Transverse colon (tissue), 4 donors: ENCODE measurements at regions not wholly inside any gene's neighbourhood (a gene's known extent, or its start where the extent isn't known, plus 50 kb on each side); places are given as distances from the start of the nearest gene placed in this dataset.

Experiments
- DNase-seq: peaks from one replicate; pipeline ENCODE4 v3.0.0-alpha.2; 2019
- H3K27ac ChIP-seq, 4 donors: fragments of 200-600 bp; sonication (generic); 2 replicates each; pipeline ENCODE4 v1.5.1; 2016 to 2018; ENCODE audit warnings: inconsistent platforms in 4 of 4
- H3K27me3 ChIP-seq: fragments of 200-600 bp; sonication (generic); 2 replicates; pipeline ENCODE4 v1.5.1; 2017; ENCODE audit warnings: inconsistent platforms
- H3K36me3 ChIP-seq, 4 donors: fragments of 200-600 bp; sonication (generic); 2 replicates each; pipeline ENCODE4 v1.5.1; 2017 to 2019; ENCODE audit warnings: inconsistent platforms in 4 of 4
- H3K4me1 ChIP-seq, 4 donors: fragments of 200-600 bp; sonication (generic); 2 replicates each; pipeline ENCODE4 v1.5.1; 2017 to 2020; ENCODE audit warnings: inconsistent platforms in 4 of 4
- H3K4me3 ChIP-seq, 4 donors: fragments of 200-600 bp; sonication (generic); 1 replicate in 1 of 4; 2 replicates in 3 of 4; pipeline versions ENCODE4 v1.5.1 to v1.6.1; 2017 to 2019; ENCODE audit warnings: inconsistent platforms in 4 of 4
- H3K9me3 ChIP-seq, 2 donors: fragments of 200-600 bp; sonication (generic); 2 replicates each; pipeline ENCODE4 v1.5.1; 2017 to 2019; ENCODE audit warnings: inconsistent platforms in 2 of 2
- EP300 ChIP-seq: sonication (generic); formaldehyde crosslinking; IDR thresholded peaks from one replicate; pipeline ENCODE4 v1.6.1; 2017; ENCODE audit warnings: antibody characterized with exemption, low read depth
- POLR2A ChIP-seq: fragments of 450-650 bp; IDR thresholded peaks from one replicate; pipeline ENCODE4 v1.6.1; 2016; ENCODE audit warnings: antibody characterized with exemption, mild to moderate bottlenecking, moderate library complexity
- POLR2AphosphoS5 ChIP-seq, 3 donors: sonication (generic); formaldehyde crosslinking; IDR thresholded peaks; one replicate each; pipeline ENCODE4 v1.6.1; 2016; ENCODE audit warnings: antibody characterized with exemption in 3 of 3
- WGBS, 2 donors: methylation state at CpG; one replicate each; pipeline ENCODE4 v1.1.5; 2018; ENCODE audit warnings: low coverage in 1 of 2; 5-methylcytosine and 5-hydroxymethylcytosine counted together
- in situ Hi-C, 4 donors: fragments of 200-750 bp; cut with MboI; loops; one replicate each; pipeline versions ENCODE4 v1.15.0 to v1.15.1; 2017; ENCODE audit warnings: low sequenced_read_pairs in 3 of 4, low pct_ligation_motif_present in 1 of 4, low pct_unique_long_range_greater_than_20kb in 1 of 4
- intact Hi-C: fragments of 100-400 bp; cut with DNase I; formaldehyde crosslinking; loops from one replicate; pipeline ENCODE4 v1.15.1; 2023; ENCODE audit warnings: low total_unique reads
- TF ChIP-seq, protein P1 (sequence below), 5 experiments: fragments of 200-600 bp in 3 of 5; fragments of 450-650 bp in 2 of 5; sonication (generic) in 3 of 5; IDR thresholded peaks; 1 replicate in 2 of 5; 2 replicates in 3 of 5; pipeline ENCODE4 v1.5.1; 2016 to 2017; ENCODE audit warnings: antibody characterized with exemption in 5 of 5, inconsistent platforms in 3 of 5, mild to moderate bottlenecking in 2 of 5, moderate library complexity in 1 of 5

DNA sequence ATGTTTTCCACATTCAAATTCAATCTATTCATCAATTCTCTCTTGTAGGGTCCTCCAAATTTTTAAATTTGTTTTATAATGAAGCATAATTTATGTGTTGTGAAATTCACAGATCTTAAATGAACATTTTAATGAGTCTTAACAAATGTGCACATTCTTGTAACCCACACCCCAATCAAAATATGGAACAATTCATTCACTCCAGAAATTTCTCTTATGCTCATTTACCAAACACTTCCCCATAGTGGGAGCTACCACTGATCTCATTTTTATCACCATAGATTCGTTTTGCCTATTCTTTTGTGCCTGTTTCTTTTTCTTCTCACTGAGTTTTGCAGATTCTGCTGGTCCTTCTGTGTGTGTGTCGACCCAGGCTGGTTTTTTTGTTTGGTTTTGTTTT is 664.1 kb downstream of the EFNB2 start:
- intact Hi-C loops: loop anchor here (5.0 kb wide), 1 partner anchor 1419 kb away; no protein-coding TSS in a partner anchor
- DNase-seq: no peak
- Histone ChIP-seq H3K36me3 (no peaks in the 10 kb centered on the region), H3K4me3 (no peak overlapping the region), H3K27me3 (no peaks in the 10 kb centered on the region), H3K9me3 (no peaks in the 10 kb centered on the region), H3K4me1 (no peaks in the 10 kb centered on the region), H3K27ac (no peak overlapping the region)
- in situ Hi-C loops: no loop called here
- 67% methylated on average over 2 of the region's 2 CpGs for WGBS, 2 donors
- no peak for TF ChIP-seq POLR2AphosphoS5 (IDR thresholded peaks at IDR 0.05)
- no peak for TF ChIP-seq POLR2A
- TF ChIP-seq, protein P1, sequence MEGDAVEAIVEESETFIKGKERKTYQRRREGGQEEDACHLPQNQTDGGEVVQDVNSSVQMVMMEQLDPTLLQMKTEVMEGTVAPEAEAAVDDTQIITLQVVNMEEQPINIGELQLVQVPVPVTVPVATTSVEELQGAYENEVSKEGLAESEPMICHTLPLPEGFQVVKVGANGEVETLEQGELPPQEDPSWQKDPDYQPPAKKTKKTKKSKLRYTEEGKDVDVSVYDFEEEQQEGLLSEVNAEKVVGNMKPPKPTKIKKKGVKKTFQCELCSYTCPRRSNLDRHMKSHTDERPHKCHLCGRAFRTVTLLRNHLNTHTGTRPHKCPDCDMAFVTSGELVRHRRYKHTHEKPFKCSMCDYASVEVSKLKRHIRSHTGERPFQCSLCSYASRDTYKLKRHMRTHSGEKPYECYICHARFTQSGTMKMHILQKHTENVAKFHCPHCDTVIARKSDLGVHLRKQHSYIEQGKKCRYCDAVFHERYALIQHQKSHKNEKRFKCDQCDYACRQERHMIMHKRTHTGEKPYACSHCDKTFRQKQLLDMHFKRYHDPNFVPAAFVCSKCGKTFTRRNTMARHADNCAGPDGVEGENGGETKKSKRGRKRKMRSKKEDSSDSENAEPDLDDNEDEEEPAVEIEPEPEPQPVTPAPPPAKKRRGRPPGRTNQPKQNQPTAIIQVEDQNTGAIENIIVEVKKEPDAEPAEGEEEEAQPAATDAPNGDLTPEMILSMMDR (IDR thresholded peaks at IDR 0.05): no peak
- no peak for TF ChIP-seq EP300

DNA sequence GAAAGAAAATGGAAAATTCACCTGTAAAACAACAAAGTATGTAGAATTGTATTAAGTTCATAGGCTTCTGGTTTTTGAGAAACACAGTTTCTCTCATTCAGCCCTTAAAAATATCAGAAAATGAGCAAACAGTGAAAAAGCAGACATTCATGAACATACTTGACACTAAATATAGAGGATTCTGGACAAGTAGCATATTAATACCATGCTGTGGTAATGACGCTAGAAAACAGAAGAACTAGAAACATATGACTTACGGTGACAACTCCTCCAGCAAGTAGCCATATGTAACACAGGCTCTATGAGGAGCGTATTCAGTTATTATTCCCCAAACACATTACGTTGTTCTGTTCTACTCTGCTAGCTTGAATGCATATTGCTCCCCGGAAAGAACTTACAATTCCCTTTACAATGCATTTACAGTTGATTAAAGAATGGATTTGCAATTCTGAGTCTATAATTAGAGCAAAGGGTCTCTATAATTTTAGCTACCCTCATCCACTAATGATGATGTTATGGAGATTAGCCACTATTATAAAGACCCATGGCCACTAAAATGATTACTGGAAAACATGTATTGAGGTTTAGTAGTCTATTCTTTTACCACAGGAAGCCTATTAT is 672.1 kb downstream of the EFNB2 start:
- DNase-seq: no peak
- Histone ChIP-seq H3K27ac (no peak overlapping the region), H3K4me1 (no peaks in the 10 kb centered on the region), H3K9me3 (no peaks in the 10 kb centered on the region), H3K36me3 (no peaks in the 10 kb centered on the region), H3K4me3 (no peak overlapping the region), H3K27me3 (no peaks in the 10 kb centered on the region)
- TF ChIP-seq POLR2AphosphoS5 (IDR thresholded peaks at IDR 0.05) (no peak), EP300 (no peak), POLR2A (no peak)
- TF ChIP-seq, protein P1 (IDR thresholded peaks at IDR 0.05): no peak
- 92 to 95% methylated on average over 5 of the region's 5 CpGs for WGBS, 2 donors
- in situ Hi-C loops: no loop called here
- intact Hi-C loops: no loop called here

DNA sequence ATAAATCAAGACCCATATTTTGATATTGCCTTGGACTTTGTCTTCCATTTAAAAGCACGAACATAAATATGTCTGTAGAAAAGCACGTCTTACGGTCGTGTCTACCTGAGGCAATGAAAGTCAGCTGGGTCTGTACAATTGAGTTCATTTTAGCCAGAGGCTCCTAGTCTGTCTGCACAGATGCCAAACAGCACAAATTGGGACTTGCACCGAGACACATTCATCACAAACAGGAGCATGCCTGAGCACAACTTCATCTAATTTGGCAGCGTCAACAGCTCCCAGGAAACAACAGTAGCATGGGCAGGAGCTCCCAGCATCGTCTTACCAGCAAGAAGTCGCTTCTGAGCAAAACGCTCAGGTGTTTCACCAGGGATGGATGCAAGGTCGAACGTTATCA is 687.0 kb downstream of the EFNB2 start:
- DNase-seq: no peak
- H3K9me3 ChIP-seq: no peaks in the 10 kb centered on the region
- WGBS, 2 donors: 57 to 83% methylated on average over 3 to 11 of the region's 11 CpGs
- TF ChIP-seq EP300: no peak
- no peaks in the 10 kb centered on the region for H3K4me1 ChIP-seq
- H3K27me3 ChIP-seq: no peaks in the 10 kb centered on the region
- H3K27ac ChIP-seq: no peak overlapping the region
- H3K4me3 ChIP-seq: no peak overlapping the region
- in situ Hi-C loops: no loop called here
- intact Hi-C loops: no loop called here
- H3K36me3 ChIP-seq: no peaks in the 10 kb centered on the region

DNA sequence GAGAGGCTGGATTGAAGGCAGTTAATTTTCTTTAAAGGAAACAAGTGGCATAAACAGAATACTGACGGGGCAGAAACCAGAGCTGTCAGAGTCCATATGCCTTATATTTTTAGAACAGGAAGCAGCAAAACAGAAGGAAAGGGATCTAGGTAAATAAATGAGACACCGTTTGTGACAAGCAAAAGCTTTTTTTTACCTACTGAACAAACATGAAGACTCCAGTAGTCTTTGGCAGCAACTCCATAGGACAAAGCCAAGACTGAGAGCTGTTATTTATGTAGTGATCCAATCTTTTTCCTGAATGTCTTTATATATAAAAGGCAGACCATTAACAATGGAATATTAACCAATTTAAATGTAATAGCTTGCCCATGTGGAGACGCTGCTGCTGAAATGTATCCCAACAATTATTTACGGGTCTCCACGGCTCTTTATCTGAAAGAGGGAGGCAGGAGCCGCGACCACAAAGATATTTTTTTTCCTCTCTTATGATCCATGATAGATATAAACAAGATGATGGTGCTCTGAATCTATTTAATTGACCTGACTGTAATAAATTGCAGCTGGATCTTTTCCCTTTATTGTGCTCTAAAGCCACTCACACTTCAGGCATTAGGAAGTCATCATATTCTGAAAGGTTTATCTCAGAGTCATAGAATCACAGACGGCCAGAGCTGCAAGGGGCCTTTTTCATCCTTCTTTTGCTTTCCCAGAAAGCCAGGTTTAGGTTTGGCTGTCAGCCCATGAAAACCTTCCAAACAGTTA is 687.8 kb downstream of the EFNB2 start:
- Histone ChIP-seq H3K4me1 (no peaks in the 10 kb centered on the region), H3K27ac (no peak overlapping the region), H3K27me3 (no peaks in the 10 kb centered on the region), H3K9me3 (no peaks in the 10 kb centered on the region), H3K36me3 (no peaks in the 10 kb centered on the region), H3K4me3 (no peak overlapping the region)
- TF ChIP-seq POLR2AphosphoS5 (IDR thresholded peaks at IDR 0.05) (no peak), POLR2A (no peak)
- TF ChIP-seq, protein P1 (IDR thresholded peaks at IDR 0.05): no peak
- WGBS, 2 donors: 32 to 52% methylated on average over 7 to 8 of the region's 8 CpGs
- no peak for DNase-seq
- in situ Hi-C loops: no loop called here
- intact Hi-C loops: no loop called here
